H9 (cell line): ENCODE measurements at regions not wholly inside any gene's neighbourhood (a gene's known extent, or its start where the extent isn't known, plus 50 kb on each side); places are given as distances from the start of the nearest gene placed in this dataset.

ENCODE experiments used
- DNase-seq: peaks from one replicate; pipeline ENCODE4 v3.0.0-alpha.2; 2017
- H2AFZ ChIP-seq: one replicate; pipeline ENCODE4 v1.6.1; 2013; ENCODE audit warnings: mild to moderate bottlenecking, low read length, control low read depth, moderate library complexity
- H2AK5ac ChIP-seq: 2 replicates; pipeline ENCODE4 v1.6.1; 2013; ENCODE audit warnings: low read length, control low read depth, mixed read lengths; ENCODE audit not compliant: insufficient read length
- H2BK120ac ChIP-seq: one replicate; pipeline ENCODE4 v1.6.1; 2013; ENCODE audit warnings: low read depth, mild to moderate bottlenecking, low read length, control low read depth, inconsistent platforms; ENCODE audit not compliant: poor library complexity, severe bottlenecking
- H2BK12ac ChIP-seq: 2 replicates; pipeline ENCODE4 v1.6.1; 2013; ENCODE audit warnings: low read length, control low read depth, mixed read lengths, low read depth; ENCODE audit not compliant: insufficient read length
- H2BK15ac ChIP-seq: 2 replicates; pipeline ENCODE4 v1.6.1; 2013; ENCODE audit warnings: low read depth, low read length, control low read depth
- H2BK20ac ChIP-seq: one replicate; pipeline ENCODE4 v1.6.1; 2013; ENCODE audit warnings: low read depth, mild to moderate bottlenecking, low read length, control low read depth, inconsistent platforms; ENCODE audit not compliant: poor library complexity, severe bottlenecking
- H2BK5ac ChIP-seq: 2 replicates; pipeline ENCODE4 v1.6.1; 2013; ENCODE audit warnings: low read length, control low read depth, mixed read lengths; ENCODE audit not compliant: insufficient read length
- H3K14ac ChIP-seq: 2 replicates; pipeline ENCODE4 v1.6.1; 2013; ENCODE audit warnings: low read length, control low read depth; ENCODE audit not compliant: insufficient read depth
- H3K18ac ChIP-seq: 2 replicates; pipeline ENCODE4 v1.6.1; 2013; ENCODE audit warnings: low read depth, mild to moderate bottlenecking, mixed read lengths, low read length, control low read depth; ENCODE audit not compliant: insufficient read length
- H3K23ac ChIP-seq: 2 replicates; pipeline ENCODE4 v1.6.1; 2013; ENCODE audit warnings: low read length, control low read depth, mixed read lengths, low read depth; ENCODE audit not compliant: insufficient read length
- H3K23me2 ChIP-seq: 2 replicates; pipeline ENCODE4 v1.6.1; 2013; ENCODE audit warnings: low read depth, mild to moderate bottlenecking, mixed read lengths, low read length, control low read depth; ENCODE audit not compliant: insufficient read length, poor library complexity, severe bottlenecking
- H3K27ac ChIP-seq: 2 replicates; pipeline ENCODE4 v1.5.1; 2013; ENCODE audit warnings: low read length, control low read depth, mixed read lengths, low read depth; ENCODE audit not compliant: insufficient read length
- H3K27me3 ChIP-seq: 2 replicates; pipeline ENCODE4 v1.6.1; 2013; ENCODE audit warnings: low read length, control low read depth, inconsistent platforms; ENCODE audit not compliant: insufficient read depth
- H3K4ac ChIP-seq: 2 replicates; pipeline ENCODE4 v1.6.1; 2013; ENCODE audit warnings: low read depth, mild to moderate bottlenecking, control low read depth, inconsistent platforms, low read length, moderate library complexity
- H3K4me1 ChIP-seq: 2 replicates; pipeline ENCODE4 v1.6.1; 2013; ENCODE audit warnings: low read length, control low read depth, inconsistent platforms; ENCODE audit not compliant: insufficient read depth
- H3K4me2 ChIP-seq: 2 replicates; pipeline ENCODE4 v1.6.1; 2013; ENCODE audit warnings: low read length, control low read depth, mixed read lengths; ENCODE audit not compliant: insufficient read length, insufficient read depth
- H3K56ac ChIP-seq: 2 replicates; pipeline ENCODE4 v1.6.1; 2013; ENCODE audit warnings: low read depth, mild to moderate bottlenecking, mixed read lengths, low read length, control low read depth; ENCODE audit not compliant: insufficient read length
- H3K79me1 ChIP-seq: 2 replicates; pipeline ENCODE4 v1.6.1; 2013; ENCODE audit warnings: low read depth, mild to moderate bottlenecking, moderate library complexity, low read length, control low read depth, inconsistent platforms; ENCODE audit not compliant: insufficient read depth, poor library complexity, severe bottlenecking
- H3K79me2 ChIP-seq: 2 replicates; pipeline ENCODE4 v1.6.1; 2013; ENCODE audit warnings: low read length, control low read depth, inconsistent platforms; ENCODE audit not compliant: insufficient read depth
- H3K9ac ChIP-seq: 2 replicates; pipeline ENCODE4 v1.6.1; 2013; ENCODE audit warnings: low read length, control low read depth, mixed read lengths; ENCODE audit not compliant: insufficient read length; ENCODE audit errors: extremely low read depth
- H3K9me3 ChIP-seq: one replicate; pipeline ENCODE4 v1.6.1; 2013; ENCODE audit warnings: low read depth, low read length, inconsistent platforms; ENCODE audit not compliant: control insufficient read depth
- H3T11ph ChIP-seq: one replicate; pipeline ENCODE4 v1.6.1; 2013; ENCODE audit warnings: mild to moderate bottlenecking, low read length, control low read depth, inconsistent platforms
- H4K20me1 ChIP-seq: one replicate; pipeline ENCODE4 v1.6.1; 2013; ENCODE audit not compliant: control insufficient read depth, insufficient read length, insufficient read depth
- H4K5ac ChIP-seq: 2 replicates; pipeline ENCODE4 v1.6.1; 2013; ENCODE audit warnings: low read depth, mild to moderate bottlenecking, mixed read lengths, low read length, control low read depth; ENCODE audit not compliant: insufficient read length
- H4K8ac ChIP-seq: replicated peaks from 2 replicates; pipeline ENCODE4 v1.6.1; 2013; ENCODE audit warnings: low read length, control low read depth, mixed read lengths, low read depth; ENCODE audit not compliant: insufficient read length
- H4K91ac ChIP-seq: 2 replicates; pipeline ENCODE4 v1.6.1; 2013; ENCODE audit warnings: low read depth, mild to moderate bottlenecking, moderate library complexity, mixed read lengths, low read length, control low read depth; ENCODE audit not compliant: insufficient read length
- H3K27ac Mint-ChIP-seq, 3 experiments: 2 replicates in 2 of 3; 3 replicates in 1 of 3; pipeline ENCODE4 v1.8.0; 2020 to 2021; ENCODE audit warnings: mixed read lengths in 3 of 3, mild to moderate bottlenecking in 1 of 3, moderate library complexity in 1 of 3
- H3K27me3 Mint-ChIP-seq: 2 replicates; pipeline ENCODE4 v1.8.0; 2021; ENCODE audit warnings: low read depth, mild to moderate bottlenecking, moderate library complexity, mixed read lengths
- H3K36me3 Mint-ChIP-seq, 3 experiments: 2 replicates in 2 of 3; 3 replicates in 1 of 3; pipeline ENCODE4 v1.8.0; 2020 to 2021; ENCODE audit warnings: low read depth in 3 of 3, mixed read lengths in 3 of 3; ENCODE audit not compliant: insufficient read depth in 1 of 3
- H3K4me1 Mint-ChIP-seq, 2 experiments: 2 replicates each; pipeline ENCODE4 v1.8.0; 2020; ENCODE audit warnings: mixed read lengths in 2 of 2
- H3K4me3 Mint-ChIP-seq, 2 experiments: 2 replicates in 1 of 2; 3 replicates in 1 of 2; pipeline ENCODE4 v1.8.0; 2020 to 2021; ENCODE audit warnings: mild to moderate bottlenecking in 2 of 2, mixed read lengths in 2 of 2, moderate library complexity in 1 of 2
- H3K9me3 Mint-ChIP-seq, 2 experiments: 2 replicates in 1 of 2; 3 replicates in 1 of 2; pipeline ENCODE4 v1.8.0; 2020; ENCODE audit warnings: mild to moderate bottlenecking in 2 of 2, mixed read lengths in 2 of 2, moderate library complexity in 1 of 2
- CTCF ChIP-seq: fragments of 200-600 bp; sonication (generic); conservative IDR thresholded peaks from 3 replicates; pipeline ENCODE4 v1.8.0; 2021; ENCODE audit warnings: antibody characterized with exemption, mild to moderate bottlenecking
- WGBS: extraction: QIAGEN DNeasy Blood & Tissue Kit; methylation state at CpG from one replicate; pipeline ENCODE4 v1.1.7; 2013; ENCODE audit warnings: missing lambda C conversion rate, low lambda C conversion rate, mixed read lengths; ENCODE audit not compliant: insufficient read length; ENCODE audit errors: extremely low coverage; 5-methylcytosine and 5-hydroxymethylcytosine counted together

GRCh38 chr18:25590456-25590855 lies 238.5 kb upstream of the ZNF521 start:
- Histone ChIP-seq H3K23ac (no peak overlapping the region), H3T11ph (no peak overlapping the region), H4K91ac (no peak overlapping the region), H3K9ac (no peak overlapping the region), H4K20me1 (no peaks in the 10 kb centered on the region), H2BK120ac (no peak overlapping the region), H3K56ac (no peak overlapping the region), H3K23me2 (no peaks in the 10 kb centered on the region), H2BK5ac (no peak overlapping the region), H3K27ac (no peak overlapping the region), H3K4me1 (no peaks in the 10 kb centered on the region), H4K5ac (no peak overlapping the region), H3K18ac (no peak overlapping the region), H3K4me2 (no peak overlapping the region), H3K4ac (no peak overlapping the region), H3K79me2 (no peaks in the 10 kb centered on the region), H3K14ac (no peak overlapping the region), H3K79me1 (no peaks in the 10 kb centered on the region), H2AFZ (no peak overlapping the region), H3K9me3 (no peaks in the 10 kb centered on the region), H4K8ac (no peak overlapping the region), H2AK5ac (no peak overlapping the region), H3K27me3 (no peaks in the 10 kb centered on the region), H2BK15ac (no peak overlapping the region), H2BK20ac (no peak overlapping the region), H2BK12ac (no peak overlapping the region)
- WGBS: no CpG with 5 or more reads among the region's 8 CpGs
- H3K27ac Mint-ChIP-seq: no peak overlapping the region
- H3K4me3 Mint-ChIP-seq: no peak overlapping the region
- no peak for DNase-seq
- H3K4me1 Mint-ChIP-seq: peaks cover 0 to 7% of the 10 kb centered on the region in 2 experiments; a peak in 2 of 4 replicates
- TF ChIP-seq CTCF: no peak
- no peaks in the 10 kb centered on the region for H3K27me3 Mint-ChIP-seq
- H3K36me3 Mint-ChIP-seq: peaks cover 6 to 29% (median 19%) of the 10 kb centered on the region in 3 experiments
- H3K9me3 Mint-ChIP-seq: peaks cover 28 to 30% of the 10 kb centered on the region in 2 experiments
